ENCODE measurements at regions not wholly inside any gene's neighbourhood (a gene's known extent, or its start where the extent isn't known, plus 50 kb on each side); places are given as distances from the start of the nearest gene placed in this dataset.

DNA sequence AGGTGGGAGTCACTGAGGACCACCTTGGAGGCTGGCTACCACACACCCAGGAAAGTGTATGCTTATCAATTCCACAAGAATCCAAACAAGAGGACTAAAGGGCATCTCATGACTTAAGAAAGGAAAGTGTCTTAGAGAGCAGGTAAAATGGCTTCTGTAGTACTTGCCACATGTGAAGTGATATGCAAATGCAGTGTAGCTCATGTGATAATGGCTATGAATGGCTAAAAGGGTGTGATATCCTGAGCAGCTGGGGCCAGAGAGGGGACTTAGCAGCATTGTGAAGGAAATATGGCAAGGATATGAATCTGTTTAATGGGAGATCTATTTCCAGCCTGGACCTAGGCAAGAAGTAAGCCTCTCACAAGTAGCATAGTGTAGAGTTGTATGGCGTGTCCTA lies 90.5 kb downstream of the BUB3 start:
- H3K4me3 Mint-ChIP-seq = no peak overlapping the region
- no peak overlapping the region for H3K4ac ChIP-seq (ENCODE audit: low read depth, low read length)
- no peak overlapping the region for H3K18ac ChIP-seq (ENCODE audit: insufficient read length, low read depth, low read length)
- H3K79me1 ChIP-seq (ENCODE audit: insufficient read depth, low read depth, low read length, poor library complexity, severe bottlenecking) = no peaks in the 10 kb centered on the region
- peaks cover 3% of the 10 kb centered on the region; the same call in 1 of the 2 replicates for H3K4me1 ChIP-seq (ENCODE audit: insufficient read depth, low read length)
- no peaks in the 10 kb centered on the region for H3K27me3 Mint-ChIP-seq (ENCODE audit: low read depth)
- H3K56ac ChIP-seq (ENCODE audit: insufficient read length, low read depth, low read length) = no peak overlapping the region
- H3K23ac ChIP-seq (ENCODE audit: insufficient read length, low read depth, low read length) = no peak overlapping the region
- H3K36me3 Mint-ChIP-seq (ENCODE audit: insufficient read depth in 1 of 3, low read depth in 3 of 3) = no peaks in the 10 kb centered on the region; a peak in 1 of 7 replicates
- H3K9ac ChIP-seq (ENCODE audit: extremely low read depth, insufficient read length, low read length) = no peak overlapping the region
- no peak overlapping the region for H3K14ac ChIP-seq (ENCODE audit: insufficient read depth, low read length)
- H4K5ac ChIP-seq (ENCODE audit: insufficient read length, low read depth, low read length) = no peak overlapping the region
- H3K27ac Mint-ChIP-seq = peak overlapping the region in 2 of 3 experiments; percentile 76 to 89; a peak in 2 of 7 replicates
- peaks cover 5% of the 10 kb centered on the region in 2 experiments for H3K4me1 Mint-ChIP-seq
- H2BK120ac ChIP-seq (ENCODE audit: low read depth, low read length, poor library complexity, severe bottlenecking) = no peak overlapping the region
- H2BK12ac ChIP-seq (ENCODE audit: insufficient read length, low read depth, low read length) = no peak overlapping the region
- H3K27me3 ChIP-seq (ENCODE audit: insufficient read depth, low read length) = no peaks in the 10 kb centered on the region
- H3K23me2 ChIP-seq (ENCODE audit: insufficient read length, low read depth, low read length, poor library complexity, severe bottlenecking) = no peaks in the 10 kb centered on the region
- no peak for DNase-seq
- no peaks in the 10 kb centered on the region for H3K9me3 Mint-ChIP-seq
- no peak overlapping the region for H2BK15ac ChIP-seq (ENCODE audit: low read depth, low read length)
- H3K4me2 ChIP-seq (ENCODE audit: insufficient read depth, insufficient read length, low read length) = no peak overlapping the region
- no peak overlapping the region for H3K27ac ChIP-seq (ENCODE audit: insufficient read length, low read depth, low read length)
- WGBS (ENCODE audit: extremely low coverage, insufficient read length, low lambda C conversion rate) = no CpG with 5 or more reads among the region's 1 CpG
- no peaks in the 10 kb centered on the region for H3K79me2 ChIP-seq (ENCODE audit: insufficient read depth, low read length)
- H4K8ac ChIP-seq (replicated peaks; ENCODE audit: insufficient read length, low read depth, low read length) = no peak overlapping the region
- H2AFZ ChIP-seq (ENCODE audit: low read length) = no peak overlapping the region
- H4K91ac ChIP-seq (ENCODE audit: insufficient read length, low read depth, low read length) = no peak overlapping the region
- H4K20me1 ChIP-seq (ENCODE audit: control insufficient read depth, insufficient read depth, insufficient read length) = no peaks in the 10 kb centered on the region
- H2BK20ac ChIP-seq (ENCODE audit: low read depth, low read length, poor library complexity, severe bottlenecking) = no peak overlapping the region
- no peak overlapping the region for H2AK5ac ChIP-seq (ENCODE audit: insufficient read length, low read length)
- TF ChIP-seq, protein P1, sequence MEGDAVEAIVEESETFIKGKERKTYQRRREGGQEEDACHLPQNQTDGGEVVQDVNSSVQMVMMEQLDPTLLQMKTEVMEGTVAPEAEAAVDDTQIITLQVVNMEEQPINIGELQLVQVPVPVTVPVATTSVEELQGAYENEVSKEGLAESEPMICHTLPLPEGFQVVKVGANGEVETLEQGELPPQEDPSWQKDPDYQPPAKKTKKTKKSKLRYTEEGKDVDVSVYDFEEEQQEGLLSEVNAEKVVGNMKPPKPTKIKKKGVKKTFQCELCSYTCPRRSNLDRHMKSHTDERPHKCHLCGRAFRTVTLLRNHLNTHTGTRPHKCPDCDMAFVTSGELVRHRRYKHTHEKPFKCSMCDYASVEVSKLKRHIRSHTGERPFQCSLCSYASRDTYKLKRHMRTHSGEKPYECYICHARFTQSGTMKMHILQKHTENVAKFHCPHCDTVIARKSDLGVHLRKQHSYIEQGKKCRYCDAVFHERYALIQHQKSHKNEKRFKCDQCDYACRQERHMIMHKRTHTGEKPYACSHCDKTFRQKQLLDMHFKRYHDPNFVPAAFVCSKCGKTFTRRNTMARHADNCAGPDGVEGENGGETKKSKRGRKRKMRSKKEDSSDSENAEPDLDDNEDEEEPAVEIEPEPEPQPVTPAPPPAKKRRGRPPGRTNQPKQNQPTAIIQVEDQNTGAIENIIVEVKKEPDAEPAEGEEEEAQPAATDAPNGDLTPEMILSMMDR (conservative IDR thresholded peaks at IDR 0.05) = no peak
- H3T11ph ChIP-seq (ENCODE audit: low read length) = no peak overlapping the region
- no peak overlapping the region for H2BK5ac ChIP-seq (ENCODE audit: insufficient read length, low read length)
- no peaks in the 10 kb centered on the region for H3K9me3 ChIP-seq (ENCODE audit: control insufficient read depth, low read depth, low read length)

Data from H9 (cell line).